HEK293T (cell line): ENCODE measurements at regions not wholly inside any gene's neighbourhood (a gene's known extent, or its start where the extent isn't known, plus 50 kb on each side); places are given as distances from the start of the nearest gene placed in this dataset.
"Not testable (repeated sequence)": the region's sequence is repeated elsewhere in the genome, so short reads cannot be mapped to it uniquely, and the experiment has no call there.

Experiments used
- CTCF ChIA-PET: fragments of 350-600 bp; formaldehyde crosslinking; extraction: SDS; loops from one replicate; lab custom pipeline; 2021; ENCODE audit warnings: antibody characterized with exemption, inconsistent platforms; lab: Yijun Ruan, JAX
- POLR2A ChIA-PET: fragments of 350-600 bp; formaldehyde crosslinking; extraction: SDS; loops from one replicate; lab custom pipeline; 2020; ENCODE audit warnings: antibody characterized with exemption, inconsistent platforms; lab: Yijun Ruan, JAX
- DNase-seq: peaks from one replicate; pipeline ENCODE4 v3.0.0; 2012; ENCODE audit warnings: mixed read lengths; ENCODE audit errors: extremely low spot score
- ARNT ChIP-seq: fragments of 450-650 bp; IDR thresholded peaks from 2 replicates; pipeline ENCODE4 v1.6.1; 2017; ENCODE audit warnings: mild to moderate bottlenecking
- BHLHE40 ChIP-seq: fragments of 450-650 bp; IDR thresholded peaks from 2 replicates; pipeline ENCODE4 v1.6.1; 2016; ENCODE audit warnings: mild to moderate bottlenecking, moderate library complexity, borderline replicate concordance
- CTBP1 ChIP-seq: fragments of 450-650 bp; IDR thresholded peaks from 2 replicates; pipeline ENCODE4 v1.6.1; 2016; ENCODE audit warnings: borderline replicate concordance
- ELF4 ChIP-seq: fragments of 450-650 bp; IDR thresholded peaks from 2 replicates; pipeline ENCODE4 v1.6.1; 2017; ENCODE audit warnings: antibody characterized with exemption
- FOXA1 ChIP-seq: fragments of 450-650 bp; IDR thresholded peaks from 2 replicates; pipeline ENCODE4 v1.6.1; 2016; ENCODE audit warnings: mild to moderate bottlenecking
- FOXK2 ChIP-seq: fragments of 450-650 bp; IDR thresholded peaks from 2 replicates; pipeline ENCODE4 v1.6.1; 2016; ENCODE audit warnings: mild to moderate bottlenecking
- FOXM1 ChIP-seq: fragments of 450-650 bp; IDR thresholded peaks from 2 replicates; pipeline ENCODE4 v1.6.1; 2017; ENCODE audit warnings: mild to moderate bottlenecking, borderline replicate concordance
- HDGF ChIP-seq: fragments of 450-650 bp; IDR thresholded peaks from 2 replicates; pipeline ENCODE4 v1.6.1; 2017; ENCODE audit warnings: antibody characterized with exemption, borderline replicate concordance
- L3MBTL2 ChIP-seq: fragments of 450-650 bp; conservative IDR thresholded peaks from 2 replicates; pipeline ENCODE4 v1.6.1; 2016; ENCODE audit warnings: mild to moderate bottlenecking
- LEF1 ChIP-seq: fragments of 450-650 bp; IDR thresholded peaks from 2 replicates; pipeline ENCODE4 v1.6.1; 2017; ENCODE audit warnings: mild to moderate bottlenecking, borderline replicate concordance
- NFRKB ChIP-seq: fragments of 450-650 bp; IDR thresholded peaks from 2 replicates; pipeline ENCODE4 v1.6.1; 2016; ENCODE audit warnings: mild to moderate bottlenecking, moderate library complexity
- SP1 ChIP-seq: fragments of 450-650 bp; IDR thresholded peaks from 2 replicates; pipeline ENCODE4 v1.6.1; 2017
- SUZ12 ChIP-seq: fragments of 450-650 bp; IDR thresholded peaks from 2 replicates; pipeline ENCODE4 v1.6.1; 2016; ENCODE audit warnings: mild to moderate bottlenecking
- TARDBP ChIP-seq: fragments of 450-650 bp; IDR thresholded peaks from 2 replicates; pipeline ENCODE4 v1.6.1; 2016
- ZNF384 ChIP-seq: fragments of 450-650 bp; IDR thresholded peaks from 2 replicates; pipeline ENCODE4 v1.6.1; 2016
- TF ChIP-seq, protein P1 (sequence below): fragments of 450-650 bp; IDR thresholded peaks from 2 replicates; pipeline ENCODE4 v1.6.1; 2016

DNA sequence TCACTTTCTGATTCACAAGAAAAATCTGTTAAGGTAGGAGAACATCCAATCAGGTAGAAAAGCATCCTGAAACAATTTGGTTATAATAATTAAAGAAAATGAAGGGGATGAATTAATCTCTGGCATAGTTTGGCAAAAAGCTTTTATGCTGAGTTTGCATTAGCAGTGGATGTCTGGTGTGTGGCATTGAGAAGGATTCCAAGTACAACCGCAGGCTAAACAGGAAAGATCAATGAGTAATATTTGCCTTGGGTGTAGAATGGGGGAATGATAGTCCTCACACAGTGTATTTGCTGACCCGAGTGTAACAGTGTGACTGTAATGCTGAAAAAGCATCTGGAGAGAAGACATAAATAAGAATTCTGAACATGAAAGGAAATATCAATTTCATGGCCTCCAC, 68.3 kb upstream of the SESTD1 start:
- TF ChIP-seq BHLHE40, result no peak
- TF ChIP-seq LEF1, result no peak
- TF ChIP-seq L3MBTL2, result no peak
- TF ChIP-seq NFRKB, result no peak
- TF ChIP-seq, protein P1, sequence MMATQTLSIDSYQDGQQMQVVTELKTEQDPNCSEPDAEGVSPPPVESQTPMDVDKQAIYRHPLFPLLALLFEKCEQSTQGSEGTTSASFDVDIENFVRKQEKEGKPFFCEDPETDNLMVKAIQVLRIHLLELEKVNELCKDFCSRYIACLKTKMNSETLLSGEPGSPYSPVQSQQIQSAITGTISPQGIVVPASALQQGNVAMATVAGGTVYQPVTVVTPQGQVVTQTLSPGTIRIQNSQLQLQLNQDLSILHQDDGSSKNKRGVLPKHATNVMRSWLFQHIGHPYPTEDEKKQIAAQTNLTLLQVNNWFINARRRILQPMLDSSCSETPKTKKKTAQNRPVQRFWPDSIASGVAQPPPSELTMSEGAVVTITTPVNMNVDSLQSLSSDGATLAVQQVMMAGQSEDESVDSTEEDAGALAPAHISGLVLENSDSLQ, result no peak
- no peak for TF ChIP-seq ARNT
- no peak for TF ChIP-seq TARDBP
- TF ChIP-seq CTBP1, result no peak
- TF ChIP-seq HDGF, result no peak
- TF ChIP-seq FOXM1, result no peak
- no peak for TF ChIP-seq SUZ12
- DNase-seq, result no peak
- ChIA-PET CTCF (no interaction called here), POLR2A (no interaction called here)

DNA sequence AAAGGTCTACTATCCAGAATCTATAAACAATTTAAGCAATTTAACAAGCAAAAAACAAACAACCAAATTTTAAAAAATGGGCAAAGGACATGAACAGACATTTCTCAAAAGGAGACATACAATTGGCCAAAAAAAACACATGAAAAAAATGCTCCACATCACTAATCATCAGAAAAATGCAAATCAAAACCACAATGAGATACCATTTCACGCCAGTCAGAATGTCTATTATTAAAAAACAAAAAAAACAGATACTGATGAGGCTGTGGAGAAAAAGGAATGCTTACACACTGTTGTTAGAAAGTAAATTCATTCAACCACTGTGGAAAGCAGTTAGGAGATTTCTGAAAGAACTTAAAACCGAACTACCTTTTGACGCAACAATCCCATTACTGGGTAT, 66.4 kb upstream of the SESTD1 start:
- no peak for DNase-seq
- TF ChIP-seq FOXA1 (no peak), BHLHE40 (no peak), FOXK2 (no peak), L3MBTL2 (no peak), SUZ12 (no peak), FOXM1 (no peak), CTBP1 (no peak), LEF1 (no peak), ARNT (no peak)
- TF ChIP-seq, protein P1, result no peak
- POLR2A ChIA-PET, result no interaction called here
- CTCF ChIA-PET, result no interaction called here

DNA sequence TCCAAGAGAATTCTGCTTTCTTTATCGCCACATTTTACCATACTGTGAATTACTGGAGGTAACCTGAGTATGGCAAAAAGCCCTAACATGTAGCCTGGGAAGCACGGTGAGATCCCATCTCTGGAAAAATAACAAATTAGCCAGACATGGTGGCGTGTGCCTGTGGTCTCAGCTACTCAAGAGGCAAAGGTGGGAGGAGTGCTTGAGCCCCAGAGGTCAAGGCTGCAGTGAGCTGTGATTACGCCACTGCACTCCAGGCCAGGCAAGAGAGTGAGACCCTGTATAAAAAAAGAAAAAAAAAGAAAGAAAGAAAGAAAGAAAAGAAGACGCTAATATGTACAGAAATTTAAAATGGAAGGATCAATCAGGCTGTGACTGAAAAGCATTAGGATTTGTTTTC, 57.7 kb upstream of the SESTD1 start:
- POLR2A ChIA-PET, result no interaction called here
- TF ChIP-seq NFRKB, result no peak
- TF ChIP-seq SUZ12, result no peak
- TF ChIP-seq, protein P1, result no peak
- TF ChIP-seq FOXA1, result no peak
- no peak for TF ChIP-seq ARNT
- TF ChIP-seq ZNF384, result no peak
- TF ChIP-seq L3MBTL2, result no peak
- no peak for TF ChIP-seq CTBP1
- no peak for TF ChIP-seq FOXM1
- no peak for TF ChIP-seq BHLHE40
- TF ChIP-seq HDGF, result no peak
- no peak for TF ChIP-seq FOXK2
- TF ChIP-seq TARDBP, result no peak
- no peak for TF ChIP-seq SP1
- no peak for TF ChIP-seq ELF4
- TF ChIP-seq LEF1, result no peak
- CTCF ChIA-PET, result no interaction called here
- DNase-seq, result no peak

DNA sequence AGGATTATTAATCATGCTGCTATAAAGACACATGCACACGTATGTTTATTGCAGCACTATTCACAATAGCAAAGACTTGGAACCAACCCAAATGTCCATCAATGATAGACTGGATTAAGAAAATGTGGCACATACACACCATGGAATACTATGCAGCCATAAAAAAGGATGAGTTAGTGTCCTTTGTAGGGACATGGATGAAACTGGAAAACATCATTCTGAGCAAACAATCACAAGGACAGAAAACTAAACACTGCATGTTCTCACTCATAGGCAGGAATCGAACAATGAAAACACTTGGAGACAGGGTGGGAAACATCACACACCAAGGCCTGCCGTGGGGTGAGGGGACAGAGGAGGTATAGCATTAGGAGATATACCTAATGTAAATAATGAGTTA, 56.4 kb upstream of the SESTD1 start:
- POLR2A ChIA-PET, DNase-seq, CTCF ChIA-PET: not testable (repeated sequence)

DNA sequence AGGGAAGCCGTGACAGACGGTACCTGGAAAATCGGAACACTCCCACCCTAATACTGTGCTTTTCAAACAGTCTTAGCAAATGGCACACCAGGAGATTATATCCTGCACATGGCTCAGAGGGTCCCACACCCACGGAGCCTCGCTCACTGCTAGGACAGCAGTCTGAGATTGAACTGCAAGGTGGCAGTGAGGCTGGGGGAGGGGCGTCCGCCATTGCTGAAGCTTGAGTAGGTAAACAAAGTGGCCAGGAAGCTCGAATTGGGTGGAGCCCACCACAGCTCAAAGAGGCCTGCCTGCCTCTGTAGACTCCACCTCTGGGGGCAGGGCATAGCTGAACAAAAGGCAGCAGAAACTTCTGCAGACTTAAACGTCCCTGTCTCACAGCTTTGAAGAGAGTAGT, 50.1 kb upstream of the SESTD1 start:
- POLR2A ChIA-PET, CTCF ChIA-PET, DNase-seq: not testable (repeated sequence)
